OCI-LY3 (cell line): ENCODE measurements at regions not wholly inside any gene's neighbourhood (a gene's known extent, or its start where the extent isn't known, plus 50 kb on each side); places are given as distances from the start of the nearest gene placed in this dataset.

Experiments used
- EZH2phosphoT487 ChIP-seq: fragments of 200-600 bp; shearing (Covaris generic); IDR thresholded peaks from 2 replicates; pipeline ENCODE4 v1.6.1; 2018; ENCODE audit warnings: antibody characterized with exemption, mixed run types, low read depth
- TF ChIP-seq, protein P1 (sequence below): fragments of 200-600, 300-600 bp; sonication (generic); IDR thresholded peaks from 2 replicates; pipeline ENCODE4 v1.5.1; 2014; ENCODE audit warnings: antibody characterized with exemption, low read length, low read depth

DNA sequence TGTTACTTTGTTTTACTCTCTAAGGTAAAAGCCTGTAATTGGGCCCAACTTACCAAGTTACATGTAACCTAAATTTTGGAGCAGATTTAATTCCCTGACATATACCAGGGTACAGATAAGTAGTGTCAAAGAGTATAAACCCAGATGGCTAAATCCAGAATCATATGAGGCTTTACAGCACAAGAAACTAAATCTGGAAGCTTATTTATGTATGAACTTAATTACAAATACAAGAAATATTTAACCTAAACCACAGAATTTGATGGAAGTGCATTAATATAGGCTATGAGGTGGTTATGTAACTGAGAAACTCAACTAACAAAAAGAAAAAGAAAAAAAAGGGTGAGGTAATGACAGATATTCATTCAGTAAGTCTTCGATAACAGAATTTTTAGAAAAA is 930.2 kb upstream of the ALCAM start:
- TF ChIP-seq EZH2phosphoT487: no peak
- TF ChIP-seq, protein P1, sequence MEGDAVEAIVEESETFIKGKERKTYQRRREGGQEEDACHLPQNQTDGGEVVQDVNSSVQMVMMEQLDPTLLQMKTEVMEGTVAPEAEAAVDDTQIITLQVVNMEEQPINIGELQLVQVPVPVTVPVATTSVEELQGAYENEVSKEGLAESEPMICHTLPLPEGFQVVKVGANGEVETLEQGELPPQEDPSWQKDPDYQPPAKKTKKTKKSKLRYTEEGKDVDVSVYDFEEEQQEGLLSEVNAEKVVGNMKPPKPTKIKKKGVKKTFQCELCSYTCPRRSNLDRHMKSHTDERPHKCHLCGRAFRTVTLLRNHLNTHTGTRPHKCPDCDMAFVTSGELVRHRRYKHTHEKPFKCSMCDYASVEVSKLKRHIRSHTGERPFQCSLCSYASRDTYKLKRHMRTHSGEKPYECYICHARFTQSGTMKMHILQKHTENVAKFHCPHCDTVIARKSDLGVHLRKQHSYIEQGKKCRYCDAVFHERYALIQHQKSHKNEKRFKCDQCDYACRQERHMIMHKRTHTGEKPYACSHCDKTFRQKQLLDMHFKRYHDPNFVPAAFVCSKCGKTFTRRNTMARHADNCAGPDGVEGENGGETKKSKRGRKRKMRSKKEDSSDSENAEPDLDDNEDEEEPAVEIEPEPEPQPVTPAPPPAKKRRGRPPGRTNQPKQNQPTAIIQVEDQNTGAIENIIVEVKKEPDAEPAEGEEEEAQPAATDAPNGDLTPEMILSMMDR: no peak
